GM19452 (cell line): ENCODE measurements at regions not wholly inside any gene's neighbourhood (a gene's known extent, or its start where the extent isn't known, plus 50 kb on each side); places are given as distances from the start of the nearest gene placed in this dataset.

Experiments used
- ATAC-seq: cut with Tn5 transposase; IDR thresholded peaks from one replicate; pipeline ENCODE4 v1.9.1; 2021; ENCODE audit not compliant: unreplicated experiment

DNA sequence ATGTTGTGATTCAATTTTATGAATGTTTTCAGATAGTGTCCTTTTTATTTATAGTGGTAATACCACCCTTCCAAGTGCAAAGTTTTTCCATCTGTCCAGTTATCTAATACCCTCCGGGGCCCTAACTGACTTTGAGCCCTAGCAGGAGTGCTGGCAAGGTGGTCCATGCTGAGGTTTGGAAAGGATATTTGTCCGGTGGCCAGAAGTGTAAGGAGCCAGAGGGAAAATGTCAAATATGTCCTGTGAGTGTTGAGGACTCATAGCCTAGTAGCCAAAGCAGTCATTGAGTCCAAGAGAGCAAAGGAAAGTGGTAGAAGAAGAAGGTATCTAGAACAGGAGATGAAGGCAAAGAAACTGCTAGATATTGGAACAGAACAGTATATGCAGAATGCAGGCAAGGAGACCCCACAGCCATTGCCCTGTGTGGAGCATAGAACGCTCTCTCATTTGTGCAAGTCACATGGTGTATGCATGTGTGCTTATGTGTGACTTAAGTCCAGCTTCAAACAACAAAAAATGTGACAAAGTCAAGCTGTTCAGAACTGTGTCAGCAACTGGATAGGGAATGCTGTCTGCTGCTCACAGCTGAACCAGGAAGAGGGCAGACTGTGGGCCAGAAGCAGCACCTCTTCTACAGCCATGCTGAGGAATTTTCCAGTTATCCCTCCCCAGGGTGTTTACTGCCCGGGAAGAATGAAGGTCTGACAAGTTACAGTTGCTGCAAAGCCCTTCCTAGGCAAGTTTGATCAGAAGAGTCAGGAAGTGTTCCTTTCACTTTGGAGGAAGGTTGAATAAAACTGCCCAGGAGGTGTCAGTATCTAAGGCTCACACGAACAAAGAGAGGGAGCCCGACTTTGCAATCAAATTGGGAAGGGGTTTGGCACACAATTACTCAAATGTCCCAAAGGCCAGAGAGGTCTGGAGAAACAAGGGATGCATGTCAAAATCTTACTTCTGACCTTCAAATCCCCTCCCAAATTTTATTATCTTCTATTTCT lies 463.3 kb upstream of the DMAC1 start:
- ATAC-seq: no peak

DNA sequence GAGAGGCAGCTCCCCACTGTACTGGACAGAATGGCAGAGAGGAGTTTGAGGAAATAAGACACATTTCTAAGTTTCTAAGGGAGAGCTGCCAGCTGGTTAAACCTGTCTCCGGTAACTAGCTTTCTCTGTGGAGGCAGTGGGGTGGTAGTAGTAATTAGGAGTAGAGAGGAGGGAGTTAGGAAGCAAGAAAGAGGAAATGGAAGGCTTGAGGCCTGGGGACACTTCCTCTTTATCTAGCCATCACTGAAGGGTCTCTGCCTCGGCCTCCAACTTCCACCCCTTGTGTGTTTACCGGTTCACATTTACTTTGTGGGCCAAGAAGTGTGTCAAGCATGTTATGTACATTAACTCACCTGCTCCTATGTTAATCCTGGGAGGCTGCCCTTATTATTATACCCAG lies 462.2 kb upstream of the DMAC1 start:
- no peak for ATAC-seq

DNA sequence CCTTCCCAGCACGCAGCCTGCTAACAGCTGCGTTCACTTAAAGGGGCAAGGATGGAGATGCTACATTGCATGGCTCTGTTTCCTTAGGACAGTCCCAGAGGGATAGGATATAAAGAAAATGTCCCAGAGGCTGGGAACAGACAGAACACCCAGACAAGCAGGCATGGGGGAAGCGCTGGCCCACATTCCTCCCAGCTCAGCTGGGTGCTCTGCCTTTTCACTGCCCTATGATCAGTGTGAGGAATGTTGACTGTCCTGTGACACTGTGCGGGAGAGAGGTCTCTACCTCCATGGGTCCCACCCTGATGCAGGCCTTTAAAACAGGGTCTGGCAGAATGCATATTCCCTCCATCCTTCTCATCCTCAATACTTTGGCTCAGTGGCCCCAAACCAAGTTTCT lies 459.4 kb upstream of the DMAC1 start:
- ATAC-seq: no peak

DNA sequence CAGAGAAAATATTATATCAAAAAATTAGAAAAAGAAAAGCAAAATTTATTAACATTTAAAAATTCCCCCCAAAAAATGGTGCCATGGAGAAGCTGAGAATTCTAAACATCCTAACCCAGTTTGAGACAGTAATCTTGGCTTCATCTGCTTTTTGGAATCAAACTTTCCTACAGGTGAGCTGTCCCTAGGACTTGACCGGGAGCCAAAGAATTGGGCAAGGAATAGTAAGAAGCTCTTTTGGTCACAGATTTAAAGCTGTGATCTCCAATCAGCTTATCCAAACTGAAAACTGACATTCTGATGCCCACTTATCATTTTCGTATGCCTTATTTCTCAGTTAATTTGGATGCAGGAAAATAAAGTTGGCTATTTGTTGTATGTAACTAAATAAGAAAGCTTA lies 457.3 kb upstream of the DMAC1 start:
- ATAC-seq: no peak

DNA sequence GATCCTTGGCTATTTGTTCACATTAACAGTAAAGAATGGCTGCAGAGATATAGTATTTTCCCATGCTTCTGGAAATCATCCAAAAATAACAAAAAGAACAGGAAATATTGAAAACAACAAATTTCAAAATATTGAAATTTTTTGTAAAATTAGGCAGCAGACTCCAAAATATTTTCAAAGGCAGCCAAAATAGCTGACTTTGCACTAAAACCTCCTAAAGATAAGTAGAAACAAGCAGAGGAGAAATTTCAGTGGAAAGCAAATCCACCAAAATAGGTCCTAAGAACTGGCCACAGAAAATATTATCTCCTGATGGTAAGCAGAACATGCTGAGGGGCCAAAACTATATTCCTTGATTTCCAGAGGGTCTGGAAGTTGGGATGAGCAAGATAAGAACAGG lies 456.3 kb upstream of the DMAC1 start:
- ATAC-seq: no peak

DNA sequence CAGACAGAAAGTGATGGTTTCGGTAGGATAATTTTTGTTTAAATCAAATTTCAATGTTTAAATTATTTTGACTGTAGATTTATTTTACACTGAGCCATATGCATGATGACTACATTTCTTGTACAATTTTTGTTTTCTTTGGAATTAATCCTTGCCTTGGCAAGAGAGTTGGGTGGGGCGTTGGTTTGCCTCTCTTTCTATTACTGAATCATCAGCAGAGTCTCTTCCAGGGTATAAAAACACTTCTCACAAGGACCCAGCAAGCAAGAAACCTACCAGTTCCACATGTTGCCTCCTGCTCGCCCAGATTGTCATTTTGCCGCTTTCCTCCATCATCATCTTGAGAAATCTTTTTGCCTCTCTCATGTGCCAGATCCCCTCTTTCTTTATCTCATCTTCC lies 455.0 kb upstream of the DMAC1 start:
- ATAC-seq: no peak

DNA sequence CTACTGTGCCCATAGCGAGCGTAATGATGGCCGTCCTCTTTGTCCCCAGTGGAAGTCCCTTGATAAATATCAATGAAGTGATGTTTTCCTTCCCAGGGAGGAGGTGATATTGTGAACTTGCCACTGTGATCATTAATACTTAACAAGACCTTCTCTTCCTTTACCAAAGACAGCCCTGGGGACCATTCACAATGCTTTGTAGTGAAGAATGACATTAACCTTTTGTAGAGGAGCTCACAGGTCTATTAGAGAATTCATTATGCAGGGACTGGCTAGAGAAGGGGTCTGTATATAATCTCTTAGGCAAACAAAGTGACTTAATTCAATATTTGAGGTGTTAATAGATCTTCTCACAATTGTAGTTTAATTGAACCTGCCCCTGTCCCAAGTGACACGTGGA lies 452.9 kb upstream of the DMAC1 start:
- no peak for ATAC-seq

DNA sequence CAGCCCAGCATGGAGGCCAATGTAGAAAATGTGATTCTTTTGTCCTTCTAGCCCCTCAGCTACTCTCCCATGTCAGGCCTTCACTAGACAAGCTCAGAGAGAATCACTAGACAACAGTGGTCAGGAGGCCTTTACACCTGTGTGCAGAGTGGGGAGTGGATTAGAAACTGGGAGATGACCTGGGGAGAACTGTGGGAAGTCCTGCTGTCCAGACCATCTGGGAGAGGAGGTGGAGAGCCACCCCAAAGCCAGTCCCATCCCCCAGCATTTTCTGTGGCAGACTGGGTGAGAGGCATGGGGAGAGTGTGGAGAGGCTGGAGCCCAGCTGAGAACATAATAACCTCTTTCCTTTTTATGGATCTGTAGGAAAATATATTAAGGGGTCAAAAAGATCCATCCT lies 452.0 kb upstream of the DMAC1 start:
- no peak for ATAC-seq

DNA sequence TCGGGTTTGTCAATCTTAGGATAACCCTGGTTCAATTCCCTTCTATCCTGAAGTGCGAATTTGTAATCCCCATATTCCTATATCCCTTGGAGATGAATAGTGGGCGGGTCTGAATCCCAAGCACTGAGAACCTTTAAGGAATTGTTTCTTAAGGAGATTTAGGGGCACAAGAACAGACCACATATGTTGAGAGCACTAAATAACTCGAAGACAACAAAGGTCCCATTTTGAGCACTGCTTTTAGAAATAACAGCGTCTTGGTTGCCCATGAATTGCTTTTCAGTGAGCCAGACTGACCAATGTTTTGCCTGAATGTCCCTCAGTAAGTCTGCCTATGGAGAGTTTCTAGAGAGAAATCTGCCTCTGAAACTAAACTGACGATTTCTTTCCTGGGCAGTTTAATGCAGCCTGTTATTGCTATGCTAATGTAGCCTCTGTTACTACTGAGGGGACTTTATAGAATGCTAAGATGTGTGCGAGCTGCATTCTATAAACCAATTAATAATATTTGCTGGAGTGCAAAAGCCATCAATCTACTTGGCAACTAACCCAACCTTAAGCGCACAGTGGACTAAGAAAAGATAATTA lies 445.0 kb upstream of the DMAC1 start:
- no peak for ATAC-seq

DNA sequence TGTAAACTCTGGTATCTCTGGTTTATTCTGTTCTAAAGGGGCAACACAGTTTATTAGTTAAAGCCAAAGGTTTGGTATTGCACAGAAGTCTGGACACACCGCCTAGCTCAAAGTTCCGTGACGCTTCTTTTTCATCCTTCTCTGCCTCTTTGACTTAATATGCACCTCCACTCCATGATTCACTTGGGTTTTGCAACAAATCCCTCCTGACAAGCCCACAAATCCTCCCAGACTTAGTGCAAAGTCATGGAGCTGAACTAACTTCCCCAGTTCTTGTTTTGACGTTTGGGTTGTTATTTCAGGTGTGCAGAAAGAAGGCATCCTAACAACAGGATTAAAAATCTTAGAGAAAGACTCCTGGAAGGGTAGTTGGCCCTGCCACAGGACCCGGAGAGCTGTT lies 441.6 kb upstream of the DMAC1 start:
- no peak for ATAC-seq

DNA sequence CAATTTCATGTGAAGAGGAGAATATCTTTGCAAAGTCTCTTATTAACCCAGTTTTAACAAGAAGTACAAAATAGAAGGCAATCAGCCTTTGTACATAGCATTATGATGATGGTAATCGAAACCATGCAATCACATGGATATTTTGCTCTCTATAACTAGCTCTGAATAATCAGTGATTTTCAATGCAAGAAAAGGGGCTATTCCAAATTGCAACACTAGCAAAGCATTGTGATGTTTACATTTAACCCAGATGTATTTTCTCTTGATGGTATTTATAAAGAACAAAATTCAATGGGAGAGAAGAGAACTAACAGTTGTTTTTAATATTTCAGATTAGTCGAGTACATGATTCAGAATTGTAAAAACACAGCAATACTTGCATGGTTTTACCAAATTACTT lies 437.5 kb upstream of the DMAC1 start:
- ATAC-seq: no peak

DNA sequence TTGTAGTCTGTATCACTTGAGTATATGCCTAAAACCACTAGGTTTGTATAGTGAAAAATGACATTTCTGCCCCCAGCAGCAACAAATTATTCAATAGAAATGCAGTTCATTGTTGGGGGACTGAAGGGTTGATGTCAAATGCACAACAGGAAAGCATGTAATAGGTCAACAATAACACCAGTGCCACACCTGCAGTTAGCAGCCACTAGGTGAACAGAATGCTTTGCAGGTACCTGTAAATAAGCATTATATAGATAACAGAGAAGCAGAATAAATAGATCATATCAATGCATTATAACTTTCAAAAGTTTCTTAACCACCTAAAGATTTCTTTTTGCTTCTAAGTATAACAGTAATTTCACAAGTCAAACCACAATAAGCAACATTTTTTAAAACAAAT lies 435.9 kb upstream of the DMAC1 start:
- no peak for ATAC-seq

DNA sequence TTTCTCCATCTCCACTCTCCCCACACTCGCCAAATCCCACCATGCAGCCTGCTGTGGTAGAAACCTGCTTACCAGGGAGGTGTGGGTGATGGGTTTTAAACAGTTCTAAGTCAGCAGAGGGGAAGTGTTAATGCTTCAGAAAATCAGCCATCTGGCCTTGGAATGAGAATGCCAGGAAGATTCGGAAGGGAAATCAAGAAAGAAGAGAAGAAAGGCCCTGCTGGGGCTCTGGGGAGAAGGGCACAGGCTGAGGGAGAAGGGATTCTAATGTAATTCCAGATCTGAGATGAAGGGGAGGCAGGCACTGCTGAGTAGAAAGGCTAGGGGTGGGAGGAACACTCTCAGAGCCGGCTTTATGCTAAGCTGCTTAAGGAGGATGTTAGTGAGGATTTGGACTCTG lies 434.7 kb upstream of the DMAC1 start:
- ATAC-seq: no peak

DNA sequence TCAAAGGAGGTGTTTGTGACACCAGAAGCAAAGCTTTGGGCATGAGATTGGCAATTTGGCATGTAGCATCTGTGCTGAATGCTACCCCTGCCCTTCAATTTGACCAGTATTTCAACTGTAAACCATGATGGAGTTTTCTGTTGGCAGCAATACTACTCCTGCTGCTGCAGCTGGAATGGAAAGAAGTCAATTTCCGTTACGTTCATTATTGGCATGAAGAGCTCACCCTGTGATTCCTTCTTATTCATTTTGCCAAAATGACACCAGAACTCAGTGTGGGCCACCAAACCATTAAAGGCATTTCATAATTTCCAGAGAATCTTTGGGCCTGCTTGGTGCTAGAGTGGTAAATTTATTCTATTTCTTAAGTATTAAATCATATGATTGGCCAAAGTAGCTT lies 433.1 kb upstream of the DMAC1 start:
- no peak for ATAC-seq

DNA sequence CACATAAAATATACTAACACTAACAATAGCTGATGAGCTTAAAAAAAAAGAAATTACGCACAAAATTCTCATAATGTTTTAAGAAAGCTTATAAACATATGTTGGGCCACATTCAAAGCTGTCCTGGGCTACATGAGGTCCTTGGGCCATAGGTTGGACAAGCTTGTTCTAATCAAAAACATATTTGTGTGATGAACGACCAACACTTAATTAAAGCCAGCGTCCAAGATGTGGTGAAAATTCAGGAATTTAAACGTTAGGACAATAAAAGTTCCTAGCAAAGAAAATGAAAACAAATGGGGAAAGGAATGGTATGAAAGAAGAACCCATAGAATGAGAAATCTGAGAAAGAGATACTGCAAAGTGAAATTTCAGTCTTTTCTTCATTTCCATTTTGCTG lies 429.6 kb upstream of the DMAC1 start:
- no peak for ATAC-seq

DNA sequence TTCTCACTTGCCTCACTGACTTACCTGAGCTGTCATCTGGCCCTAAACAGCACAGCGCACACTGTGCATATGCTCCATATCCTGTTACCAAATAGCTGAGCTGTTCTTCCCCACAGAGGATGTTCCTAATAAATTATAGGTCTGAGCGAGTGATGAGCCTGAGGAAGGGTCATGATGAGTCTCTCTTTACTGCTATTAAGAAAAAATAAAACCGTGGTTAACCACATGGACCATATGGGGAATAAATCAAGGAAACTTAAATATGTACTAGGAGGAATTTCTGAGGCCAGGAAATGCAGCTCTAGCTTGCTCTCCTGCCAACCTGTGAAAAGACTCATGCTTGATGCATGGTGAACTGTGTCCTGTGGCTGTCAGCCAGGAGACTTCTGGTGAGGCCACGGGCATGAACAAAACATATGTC lies 424.8 kb upstream of the DMAC1 start:
- ATAC-seq: no peak

DNA sequence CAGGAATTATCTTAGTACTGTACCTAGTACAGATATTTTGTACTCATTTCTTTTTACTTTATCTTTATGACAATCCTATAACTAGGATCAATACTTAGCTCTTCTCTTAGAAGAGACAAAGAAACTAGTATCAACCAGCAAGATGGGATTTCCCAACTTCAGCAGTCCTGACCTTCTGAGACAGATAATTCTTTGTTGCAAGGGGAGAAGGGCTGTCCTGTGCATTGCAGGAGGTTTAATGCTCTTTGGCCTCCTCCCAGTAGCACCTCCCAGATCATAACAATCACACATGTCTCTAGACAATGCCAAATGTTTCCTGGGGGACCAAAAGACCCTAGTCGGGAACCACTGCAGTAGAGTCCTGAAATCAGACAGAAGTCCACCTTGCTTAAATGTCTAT lies 424.3 kb upstream of the DMAC1 start:
- no peak for ATAC-seq

DNA sequence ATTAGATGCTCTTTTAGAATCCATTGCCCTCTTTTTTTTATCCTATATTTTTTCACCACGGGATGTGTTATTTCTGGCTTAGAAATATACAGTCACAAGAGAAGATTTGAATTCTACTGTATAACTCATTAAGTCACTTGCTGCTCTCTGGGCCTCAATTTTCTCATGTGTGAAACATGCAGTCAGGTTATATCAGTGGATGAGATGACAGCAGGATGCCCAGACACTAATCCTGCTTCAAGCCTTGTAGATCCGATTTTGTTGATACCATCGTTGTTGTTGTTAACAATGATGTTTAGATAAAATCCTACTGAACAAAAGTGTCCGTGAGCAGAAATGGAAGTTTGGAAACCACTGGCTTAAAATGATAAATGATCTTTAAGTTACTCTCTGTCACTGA lies 421.9 kb upstream of the DMAC1 start:
- ATAC-seq: no peak

DNA sequence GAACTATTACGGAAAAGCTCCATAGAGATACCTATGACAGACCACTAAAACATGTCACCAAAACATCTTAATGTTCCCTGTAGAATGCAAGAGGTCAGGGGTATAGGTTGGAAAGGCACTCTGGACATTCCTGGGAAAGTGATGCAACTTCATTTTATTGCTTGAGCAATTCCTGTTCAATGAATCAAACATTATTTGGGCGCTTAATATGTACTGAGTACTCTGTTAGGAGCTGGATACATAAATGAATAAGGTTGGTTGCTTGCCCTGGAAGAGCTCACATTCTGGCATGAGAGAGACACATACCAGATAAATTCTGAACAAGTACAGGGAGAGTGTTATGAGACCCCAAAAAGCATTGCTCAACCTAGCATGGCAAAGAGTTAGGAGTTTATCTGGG lies 408.9 kb upstream of the DMAC1 start:
- ATAC-seq: no peak

DNA sequence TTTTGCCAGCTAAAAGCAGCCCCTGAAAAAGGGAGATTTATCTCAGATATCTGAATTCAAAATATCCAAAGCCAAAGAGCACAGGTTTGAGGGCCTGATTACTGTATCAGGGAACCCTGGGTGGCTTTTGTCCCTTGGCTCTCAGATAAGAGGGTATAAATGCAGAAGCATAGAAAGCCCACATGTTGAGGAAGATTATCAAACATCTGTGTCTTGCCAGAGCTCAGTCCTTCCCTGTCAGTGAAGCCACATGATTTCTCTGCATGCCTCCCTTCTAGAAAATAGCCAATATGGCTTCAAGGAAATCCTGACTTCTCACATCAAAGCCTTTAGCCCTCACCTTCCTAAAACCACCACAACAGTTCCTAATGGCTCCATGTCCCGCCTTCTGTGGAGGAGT lies 408.0 kb upstream of the DMAC1 start:
- ATAC-seq: no peak

DNA sequence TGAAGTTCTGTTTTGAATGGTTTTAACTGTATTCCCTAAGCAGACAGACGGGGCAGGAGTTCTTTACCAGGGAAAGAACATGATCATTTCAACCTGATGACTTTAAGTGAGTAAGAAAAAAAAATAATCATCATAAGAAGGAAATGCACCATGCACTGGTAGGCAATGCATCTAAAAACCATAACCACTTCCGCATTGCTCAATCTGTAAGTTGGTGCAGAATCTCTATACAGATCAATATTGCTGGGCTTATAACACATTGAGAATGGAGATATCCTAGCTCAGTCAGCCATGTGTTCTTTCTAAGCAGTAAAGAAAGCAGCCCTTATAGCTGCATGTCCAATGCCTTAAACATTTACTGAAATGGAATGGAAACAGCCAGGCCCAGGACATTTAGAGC lies 407.1 kb upstream of the DMAC1 start:
- no peak for ATAC-seq

DNA sequence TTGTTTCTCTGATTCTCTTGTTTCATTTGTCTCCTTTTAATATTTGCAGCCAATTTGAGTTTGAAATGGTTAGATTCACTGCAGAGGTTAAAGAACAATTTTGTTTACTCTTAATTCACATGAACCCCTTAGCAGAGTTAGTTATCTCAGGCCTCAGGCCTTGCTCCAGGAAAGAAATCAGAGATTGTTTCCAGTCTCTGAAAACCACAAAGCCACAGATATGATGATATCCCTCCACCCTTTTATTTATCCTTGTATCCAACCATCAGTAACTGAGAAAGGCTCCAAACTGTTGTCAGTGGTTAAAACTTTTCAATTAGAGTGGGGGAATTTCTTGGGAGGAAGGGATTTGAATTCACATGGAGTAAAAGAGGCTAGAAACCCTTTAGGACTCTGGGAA lies 406.0 kb upstream of the DMAC1 start:
- ATAC-seq: no peak

DNA sequence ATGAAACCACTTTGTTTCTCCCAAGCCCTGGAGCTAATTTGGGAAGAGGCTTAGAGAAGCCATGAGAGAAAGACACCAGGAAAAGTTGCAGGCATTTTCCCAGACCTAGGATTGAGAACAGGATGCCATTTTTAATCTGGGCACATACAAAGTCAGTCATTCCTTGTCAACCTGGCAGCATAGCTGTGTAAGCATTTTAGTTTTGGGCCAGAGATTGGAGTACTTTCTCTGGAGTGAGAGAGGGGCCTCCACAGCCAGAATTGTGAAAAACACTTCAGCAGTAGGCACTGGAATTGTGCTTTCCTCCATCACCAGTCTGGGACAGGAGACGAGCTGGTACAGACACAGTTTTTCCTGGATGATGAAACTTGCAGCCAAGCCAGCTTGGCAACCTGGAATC lies 390.3 kb upstream of the DMAC1 start:
- no peak for ATAC-seq
